ENCODE measurements at regions not wholly inside any gene's neighbourhood (a gene's known extent, or its start where the extent isn't known, plus 50 kb on each side); places are given as distances from the start of the nearest gene placed in this dataset.

DNA sequence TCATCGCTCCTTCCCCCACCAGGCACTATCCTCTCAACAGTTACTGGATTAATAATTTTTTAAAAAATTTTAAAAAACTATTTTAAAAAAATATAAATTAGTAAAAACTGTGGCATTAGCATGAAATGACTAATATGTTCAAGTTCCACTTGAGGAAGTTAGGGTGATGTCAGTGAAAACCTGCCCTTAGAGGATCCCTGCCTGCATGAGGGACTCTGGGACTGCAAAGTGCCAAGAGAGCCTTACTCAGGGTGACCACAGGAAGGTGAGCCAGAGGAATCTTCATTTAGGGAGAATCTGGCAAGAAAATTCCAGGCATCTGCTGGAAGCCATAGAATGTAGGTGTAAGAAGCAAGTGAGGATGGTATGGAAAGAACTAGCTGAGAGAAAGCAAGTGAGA lies 157.7 kb upstream of the BCL6 start:
- Mint-ChIP-seq H3K4me1 (peaks cover 9 to 15% of the 10 kb centered on the region in 2 donors), H3K36me3 (no peaks in the 10 kb centered on the region), H3K27me3 (ENCODE audit: low read depth in 3 of 3) (peaks cover 0 to 7% (median 0%) of the 10 kb centered on the region in 3 donors), H3K9me3 (no peaks in the 10 kb centered on the region), H3K27ac (no peak overlapping the region), H3K4me3 (no peak overlapping the region)
- no peak for DNase-seq

GRCh38 chr3:187903697-187904096 lies 158.4 kb upstream of the BCL6 start:
- peaks cover 9 to 15% of the 10 kb centered on the region in 2 donors for H3K4me1 Mint-ChIP-seq
- H3K9me3 Mint-ChIP-seq = no peaks in the 10 kb centered on the region
- peaks cover 0 to 7% (median 0%) of the 10 kb centered on the region in 3 donors for H3K27me3 Mint-ChIP-seq (ENCODE audit: low read depth in 3 of 3)

GRCh38 chr3:187906416-187906815 lies 161.1 kb upstream of the BCL6 start:
- peaks cover 0 to 9% (median 0%) of the 10 kb centered on the region in 3 donors for H3K27me3 Mint-ChIP-seq (ENCODE audit: low read depth in 3 of 3)
- H3K36me3 Mint-ChIP-seq = no peaks in the 10 kb centered on the region
- no peak overlapping the region for H3K27ac Mint-ChIP-seq
- no peaks in the 10 kb centered on the region for H3K9me3 Mint-ChIP-seq
- no peak for DNase-seq
- peaks cover 13 to 21% of the 10 kb centered on the region in 2 donors for H3K4me1 Mint-ChIP-seq
- no peak overlapping the region for H3K4me3 Mint-ChIP-seq

More at GRCh38 chr3:187903697-187904096, 158.4 kb upstream of the BCL6 start:
- H3K36me3 Mint-ChIP-seq = no peaks in the 10 kb centered on the region
- H3K27ac Mint-ChIP-seq = no peak overlapping the region
- no peak for DNase-seq
- H3K4me3 Mint-ChIP-seq = no peak overlapping the region

- Mint-ChIP-seq H3K36me3 (no peaks in the 10 kb centered on the region), H3K4me3 (no peak overlapping the region), H3K27me3 (ENCODE audit: low read depth in 3 of 3) (peaks cover 0 to 8% (median 2%) of the 10 kb centered on the region in 3 donors), H3K9me3 (no peaks in the 10 kb centered on the region), H3K27ac (no peak overlapping the region), H3K4me1 (peaks cover 8 to 16% of the 10 kb centered on the region in 2 donors)
- DNase-seq = no peak
These were observed 161.7 kb upstream of the BCL6 start for GRCh38 chr3:187906920-187907319.

DNA sequence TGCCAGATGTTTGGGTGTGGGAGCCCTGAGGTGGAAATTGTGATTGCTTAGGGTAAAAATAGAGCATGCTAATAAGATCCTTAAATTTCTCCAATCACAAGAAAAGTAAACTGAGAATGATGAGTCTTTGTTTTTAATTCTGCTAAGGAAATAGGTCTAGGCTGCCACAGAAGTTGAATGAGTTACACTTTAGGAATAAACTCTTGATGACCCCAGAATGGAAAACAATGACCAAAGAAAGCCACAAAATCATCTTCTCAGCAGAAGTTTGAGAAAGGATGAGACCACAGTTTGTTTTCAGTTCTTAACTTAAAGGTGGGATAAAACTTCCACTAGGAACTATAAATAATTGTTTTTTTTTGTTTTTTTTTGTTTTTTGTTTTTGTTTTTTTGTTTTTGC lies 164.6 kb upstream of the BCL6 start:
- peaks cover 6 to 13% of the 10 kb centered on the region in 2 donors for H3K4me1 Mint-ChIP-seq
- H3K27me3 Mint-ChIP-seq (ENCODE audit: low read depth in 3 of 3) = peaks cover 0 to 5% (median 2%) of the 10 kb centered on the region in 3 donors
- peaks cover 0 to 5% (median 2%) of the 10 kb centered on the region in 3 donors for H3K36me3 Mint-ChIP-seq
- H3K27ac Mint-ChIP-seq = no peak overlapping the region
- H3K4me3 Mint-ChIP-seq = no peak overlapping the region
- no peak for DNase-seq
- H3K9me3 Mint-ChIP-seq = no peaks in the 10 kb centered on the region

GRCh38 chr3:187912007-187912406 lies 166.7 kb upstream of the BCL6 start:
- no peak overlapping the region for H3K4me3 Mint-ChIP-seq
- H3K27me3 Mint-ChIP-seq (ENCODE audit: low read depth in 3 of 3) = peaks cover 0 to 3% (median 2%) of the 10 kb centered on the region in 3 donors
- no peak overlapping the region for H3K27ac Mint-ChIP-seq
- no peak for DNase-seq
- no peaks in the 10 kb centered on the region for H3K9me3 Mint-ChIP-seq
- H3K36me3 Mint-ChIP-seq = peaks cover 0 to 5% (median 2%) of the 10 kb centered on the region in 3 donors
- peaks cover 9 to 20% of the 10 kb centered on the region in 2 donors for H3K4me1 Mint-ChIP-seq

DNA sequence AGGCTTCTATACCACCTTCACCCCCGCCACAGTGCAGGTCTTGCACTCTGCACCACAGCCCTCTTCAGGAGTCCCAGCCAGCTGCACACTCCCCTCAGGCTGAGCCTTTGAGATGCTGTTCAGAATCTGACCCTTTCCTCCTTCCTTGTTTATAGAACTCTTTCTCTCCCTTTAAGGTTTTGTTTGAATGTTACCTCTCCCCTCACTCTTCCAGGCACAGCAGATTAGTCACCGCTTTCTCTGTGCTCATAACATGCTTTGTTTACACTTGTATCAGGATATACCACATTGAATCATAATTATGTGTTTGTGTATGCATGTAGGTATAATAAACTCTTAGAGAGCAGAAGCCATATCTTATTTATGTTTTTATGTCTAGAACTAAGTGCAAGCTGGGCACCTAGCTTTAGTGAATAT lies 168.4 kb upstream of the BCL6 start:
- Mint-ChIP-seq H3K36me3 (peaks cover 0 to 5% (median 2%) of the 10 kb centered on the region in 3 donors), H3K27me3 (ENCODE audit: low read depth in 3 of 3) (peaks cover 0 to 5% (median 5%) of the 10 kb centered on the region in 3 donors)

GRCh38 chr3:187914231-187914630 lies 169.0 kb upstream of the BCL6 start:
- Mint-ChIP-seq H3K9me3 (no peaks in the 10 kb centered on the region), H3K36me3 (peaks cover 0 to 5% (median 2%) of the 10 kb centered on the region in 3 donors), H3K4me1 (peaks cover 29 to 43% of the 10 kb centered on the region in 2 donors), H3K27ac (no peak overlapping the region), H3K27me3 (ENCODE audit: low read depth in 3 of 3) (peaks cover 0 to 11% (median 5%) of the 10 kb centered on the region in 3 donors), H3K4me3 (no peak overlapping the region)
- no peak for DNase-seq

More for the DNA sequence above, 168.4 kb upstream of the BCL6 start:
- DNase-seq = no peak
- Mint-ChIP-seq H3K9me3 (no peaks in the 10 kb centered on the region), H3K4me3 (no peak overlapping the region), H3K27ac (no peak overlapping the region), H3K4me1 (peaks cover 23 to 37% of the 10 kb centered on the region in 2 donors)

- Mint-ChIP-seq H3K4me1 (peaks cover 40 to 47% of the 10 kb centered on the region in 2 donors), H3K27ac (no peak overlapping the region), H3K9me3 (no peaks in the 10 kb centered on the region), H3K36me3 (peaks cover 0 to 5% (median 2%) of the 10 kb centered on the region in 3 donors), H3K27me3 (ENCODE audit: low read depth in 3 of 3) (peaks cover 3 to 12% (median 5%) of the 10 kb centered on the region in 3 donors), H3K4me3 (no peak overlapping the region)
- DNase-seq = no peak
These were observed 170.8 kb upstream of the BCL6 start for GRCh38 chr3:187916072-187916471.

DNA sequence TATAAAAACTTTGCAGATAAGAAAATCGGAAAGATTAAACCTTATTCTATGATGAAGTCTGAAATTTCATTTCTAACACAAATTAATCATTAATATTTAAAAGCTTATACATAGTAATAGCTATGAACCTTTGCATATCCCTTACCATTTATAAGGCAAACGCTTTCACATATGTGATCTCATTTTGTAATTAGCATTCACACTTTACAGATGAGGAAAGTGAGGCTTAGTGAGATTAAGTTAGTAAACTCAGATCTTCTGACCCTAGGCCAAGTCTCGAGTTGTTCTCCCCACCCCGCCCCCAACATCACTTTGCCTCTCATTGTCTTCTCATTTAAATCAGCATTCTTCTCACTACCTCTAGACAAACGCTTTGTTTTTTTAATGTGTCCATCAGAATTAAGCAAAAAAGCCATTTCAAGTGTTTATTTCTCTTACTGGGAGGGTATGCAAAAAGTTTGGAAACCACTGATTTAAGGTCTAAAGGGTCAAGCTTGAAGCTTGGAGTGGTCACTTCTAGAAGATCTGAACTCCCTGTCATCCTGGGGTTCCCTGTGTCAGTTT lies 172.9 kb upstream of the BCL6 start:
- H3K27ac Mint-ChIP-seq = peak overlapping the region; percentile 89 to 98 (median 95)
- H3K4me3 Mint-ChIP-seq = peak overlapping the region; percentile 85 to 88 (median 87)
- peaks cover 0 to 5% (median 2%) of the 10 kb centered on the region in 3 donors for H3K36me3 Mint-ChIP-seq
- DNase-seq = no peak
- no peaks in the 10 kb centered on the region for H3K9me3 Mint-ChIP-seq
- peaks cover 4 to 12% (median 7%) of the 10 kb centered on the region in 3 donors for H3K27me3 Mint-ChIP-seq (ENCODE audit: low read depth in 3 of 3)
- H3K4me1 Mint-ChIP-seq = peaks cover 51 to 63% of the 10 kb centered on the region in 2 donors

GRCh38 chr3:187919048-187919447 lies 173.8 kb upstream of the BCL6 start:
- DNase-seq = peak; percentile 63 to 69 (median 64)
- H3K27me3 Mint-ChIP-seq (ENCODE audit: low read depth in 3 of 3) = peaks cover 4 to 12% (median 7%) of the 10 kb centered on the region in 3 donors
- H3K9me3 Mint-ChIP-seq = peaks cover 0 to 4% (median under 1%) of the 10 kb centered on the region in 6 donors
- peaks cover 50 to 68% of the 10 kb centered on the region in 2 donors for H3K4me1 Mint-ChIP-seq
- peak overlapping the region; percentile 89 to 98 (median 95) for H3K27ac Mint-ChIP-seq
- H3K4me3 Mint-ChIP-seq = peak overlapping the region; percentile 85 to 88 (median 87)
- H3K36me3 Mint-ChIP-seq = peaks cover 0 to 5% (median 2%) of the 10 kb centered on the region in 3 donors

GRCh38 chr3:187919544-187919943 lies 174.3 kb upstream of the BCL6 start:
- Mint-ChIP-seq H3K27ac (peak overlapping the region; percentile 89 to 98 (median 95)), H3K9me3 (peaks cover 0 to 8% (median 2%) of the 10 kb centered on the region in 6 donors), H3K4me3 (peak overlapping the region; percentile 85 to 88 (median 87)), H3K27me3 (ENCODE audit: low read depth in 3 of 3) (peaks cover 4 to 12% (median 7%) of the 10 kb centered on the region in 3 donors), H3K4me1 (peaks cover 50 to 68% of the 10 kb centered on the region in 2 donors), H3K36me3 (peaks cover under 1 to 5% (median 3%) of the 10 kb centered on the region in 3 donors)
- peak in 2 of 3 donors; percentile 31 to 32 for DNase-seq

- H3K4me1 Mint-ChIP-seq = peaks cover 50 to 68% of the 10 kb centered on the region in 2 donors
- peaks cover 0 to 12% (median 6%) of the 10 kb centered on the region in 6 donors for H3K9me3 Mint-ChIP-seq
- no peak for DNase-seq
- H3K4me3 Mint-ChIP-seq = peak overlapping the region; percentile 85 to 88 (median 87)
- H3K27me3 Mint-ChIP-seq (ENCODE audit: low read depth in 3 of 3) = peaks cover 4 to 11% (median 7%) of the 10 kb centered on the region in 3 donors
- peak overlapping the region; percentile 89 to 98 (median 95) for H3K27ac Mint-ChIP-seq
- peaks cover 4 to 8% (median 5%) of the 10 kb centered on the region in 3 donors for H3K36me3 Mint-ChIP-seq
These were observed 174.8 kb upstream of the BCL6 start for GRCh38 chr3:187920030-187920429.

DNA sequence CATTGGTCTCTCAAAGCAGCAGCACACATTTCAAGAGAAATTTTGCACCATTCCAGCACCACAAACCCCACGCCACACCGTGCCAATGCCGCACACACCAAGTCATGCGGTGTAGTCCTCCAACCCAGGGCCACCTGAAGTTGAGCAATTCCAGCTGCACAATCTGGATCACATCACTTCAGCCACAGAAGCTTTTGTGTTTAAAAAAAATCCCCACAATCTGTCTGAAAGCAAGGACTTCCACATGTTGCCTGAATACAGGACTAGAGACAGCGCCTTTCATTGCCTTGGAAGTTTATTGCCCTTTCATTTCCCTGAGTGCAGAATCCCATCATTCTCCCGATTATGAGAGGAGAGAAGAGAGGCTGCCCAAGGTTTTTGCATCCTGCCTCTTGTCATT lies 175.6 kb upstream of the BCL6 start:
- Mint-ChIP-seq H3K9me3 (peaks cover 0 to 12% (median 6%) of the 10 kb centered on the region in 6 donors), H3K27ac (peak overlapping the region in 5 of 6 donors; percentile 30 to 83 (median 39)), H3K27me3 (ENCODE audit: low read depth in 3 of 3) (peaks cover 4 to 11% (median 7%) of the 10 kb centered on the region in 3 donors), H3K36me3 (peaks cover 4 to 8% (median 5%) of the 10 kb centered on the region in 3 donors), H3K4me1 (peaks cover 52 to 67% of the 10 kb centered on the region in 2 donors), H3K4me3 (peak overlapping the region in 3 of 5 donors; percentile 29 to 42 (median 33))
- DNase-seq = no peak

Measured in immature natural killer cell (primary cell).